ENCODE measurements at regions not wholly inside any gene's neighbourhood (a gene's known extent, or its start where the extent isn't known, plus 50 kb on each side); places are given as distances from the start of the nearest gene placed in this dataset.

DNA sequence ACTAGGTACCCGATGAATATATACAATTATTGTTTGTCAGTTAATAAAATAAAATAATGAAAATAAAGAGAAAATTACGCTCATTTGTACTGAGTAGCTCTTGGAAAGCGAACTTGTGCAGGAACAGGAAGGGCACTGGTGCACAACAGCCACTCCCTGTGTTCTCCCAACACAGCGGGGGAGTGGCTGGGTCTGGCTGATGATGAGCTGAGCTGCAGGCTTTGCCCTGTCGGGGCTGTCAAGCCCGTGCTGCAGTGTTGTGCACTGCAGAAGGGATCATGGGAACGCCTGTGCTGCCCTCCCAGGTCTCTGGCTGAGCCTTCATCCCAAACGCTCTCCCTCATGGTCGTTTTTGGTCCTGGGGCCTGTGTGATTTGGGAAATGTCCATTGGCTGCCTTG lies 131.7 kb upstream of the MAP3K4 start:
- no peak for TF ChIP-seq SP1 (IDR thresholded peaks at IDR 0.05)
- no peak for TF ChIP-seq FOXM1 (IDR thresholded peaks at IDR 0.05; ENCODE audit: borderline replicate concordance)
- no peak for TF ChIP-seq ELF4 (IDR thresholded peaks at IDR 0.05)
- TF ChIP-seq SUZ12 (IDR thresholded peaks at IDR 0.05): no peak
- no peak for TF ChIP-seq BHLHE40 (IDR thresholded peaks at IDR 0.05; ENCODE audit: borderline replicate concordance)
- no peak for TF ChIP-seq FOXK2 (IDR thresholded peaks at IDR 0.05)
- TF ChIP-seq TARDBP (IDR thresholded peaks at IDR 0.05): no peak

Data from HEK293T (cell line).